Spleen (tissue), 11 donors: ENCODE measurements at regions not wholly inside any gene's neighbourhood (a gene's known extent, or its start where the extent isn't known, plus 50 kb on each side); places are given as distances from the start of the nearest gene placed in this dataset.

Experiments
- DNase-seq: peaks from one replicate; pipeline ENCODE4 v3.0.0-alpha.2; 2020
- H3K27ac ChIP-seq, 8 donors: fragments of 200-600 bp; sonication (generic) in 7 of 8; 1 replicate in 4 of 8; 2 replicates in 4 of 8; pipeline versions ENCODE4 v1.5.0 to v1.8.0; 2016 to 2021; ENCODE audit warnings: inconsistent platforms in 4 of 8, mild to moderate bottlenecking in 4 of 8, moderate library complexity in 1 of 8
- H3K27me3 ChIP-seq, 7 donors: fragments of 200-600 bp; sonication (generic) in 6 of 7; replicated peaks in 1 of 7; 1 replicate in 4 of 7; 2 replicates in 3 of 7; pipeline versions ENCODE4 v1.5.0 to v1.8.0; 2016 to 2021; ENCODE audit warnings: inconsistent platforms in 3 of 7, mild to moderate bottlenecking in 1 of 7
- H3K36me3 ChIP-seq, 6 donors: fragments of 200-600 bp; sonication (generic) in 5 of 6; 1 replicate in 4 of 6; 2 replicates in 2 of 6; pipeline versions ENCODE4 v1.5.0 to v1.8.0; 2016 to 2021; ENCODE audit warnings: inconsistent platforms in 2 of 6
- H3K4me1 ChIP-seq, 6 donors: fragments of 200-600 bp; sonication (generic) in 5 of 6; 1 replicate in 3 of 6; 2 replicates in 3 of 6; pipeline versions ENCODE4 v1.5.0 to v1.8.0; 2016 to 2021; ENCODE audit warnings: inconsistent platforms in 3 of 6
- H3K4me3 ChIP-seq, 8 donors: fragments of 200-600 bp; sonication (generic) in 7 of 8; 1 replicate in 4 of 8; 2 replicates in 4 of 8; pipeline versions ENCODE4 v1.5.0 to v1.8.0; 2016 to 2021; ENCODE audit warnings: inconsistent platforms in 4 of 8, mild to moderate bottlenecking in 4 of 8, moderate library complexity in 2 of 8
- H3K9me3 ChIP-seq, 8 donors: fragments of 200-600 bp; sonication (generic) in 7 of 8; 1 replicate in 4 of 8; 2 replicates in 4 of 8; pipeline versions ENCODE4 v1.5.0 to v1.8.0; 2016 to 2021; ENCODE audit warnings: inconsistent platforms in 4 of 8
- CTCF ChIP-seq, 11 experiments: fragments of 200-600 bp in 7 of 11; fragments of 450-650 bp in 4 of 11; sonication (generic) in 4 of 11; IDR thresholded peaks in 8 of 11; conservative IDR thresholded peaks in 3 of 11; 1 replicate in 7 of 11; 2 replicates in 4 of 11; pipeline versions ENCODE4 v1.4.0 to v1.8.0; 2016 to 2021; ENCODE audit warnings: antibody characterized with exemption in 11 of 11, inconsistent platforms in 4 of 11, mild to moderate bottlenecking in 1 of 11
- POLR2A ChIP-seq, 3 donors: fragments of 450-650 bp; IDR thresholded peaks; one replicate each; pipeline ENCODE4 v1.5.1; 2017; ENCODE audit warnings: antibody characterized with exemption in 3 of 3, mild to moderate bottlenecking in 1 of 3
- POLR2AphosphoS5 ChIP-seq, 3 donors: sonication (generic); formaldehyde crosslinking; IDR thresholded peaks; one replicate each; pipeline ENCODE4 v1.5.1; 2017; ENCODE audit warnings: antibody characterized with exemption in 3 of 3
- WGBS, 5 donors: extraction: QIAGEN DNeasy Blood & Tissue Kit in 3 of 5; methylation state at CpG; one replicate each; pipeline versions ENCODE4 v1.1.5 to v1.1.7; 2013 to 2018; 5-methylcytosine and 5-hydroxymethylcytosine counted together
- intact Hi-C: fragments of 100-400 bp; cut with DNase I; formaldehyde crosslinking; loops from one replicate; pipeline ENCODE4 v1.15.0; 2023; ENCODE audit warnings: low total_unique reads
- donor health status: healthy with polysubstance abuse.
- donor health status: DM: no; HTN: no; CAD: no; lungs with moderate emphysema.
- donor health status: DM: no; HTN: no; CAD: no.
- donor health status: Bipolar disorder and iron deficiency.
- donor health status: healthy.
- donor health status: DM: no; HTN: no; CAD: no.
- donor health status: DM: yes; HTN: yes; CAD: no.

- Histone ChIP-seq H3K27ac (no peak overlapping the region), H3K27me3 (no peaks in the 10 kb centered on the region), H3K4me1 (peaks cover 0 to 16% (median 11%) of the 10 kb centered on the region in 6 donors), H3K9me3 (no peaks in the 10 kb centered on the region), H3K36me3 (no peaks in the 10 kb centered on the region), H3K4me3 (no peak overlapping the region)
- 67 to 100% (median 95%) methylated on average over 1 of the region's 1 CpG for WGBS, 5 donors
- DNase-seq = no peak
- intact Hi-C loops = no loop called here
- no peak for TF ChIP-seq POLR2AphosphoS5 (IDR thresholded peaks at IDR 0.05)
- TF ChIP-seq POLR2A (IDR thresholded peaks at IDR 0.05) = no peak
- TF ChIP-seq CTCF (IDR thresholded peaks at IDR 0.05 in 8 of 11, conservative IDR thresholded peaks at IDR 0.05 in 3 of 11) = no peak
These were observed 518.0 kb upstream of the DIPK2B start for GRCh38 chrX:45718676-45719075.

GRCh38 chrX:45716750-45717149, 516.1 kb upstream of the DIPK2B start:
- Histone ChIP-seq H3K27ac (no peak overlapping the region), H3K9me3 (no peaks in the 10 kb centered on the region), H3K4me3 (no peak overlapping the region), H3K4me1 (peaks cover 0 to 16% (median 11%) of the 10 kb centered on the region in 6 donors), H3K27me3 (no peaks in the 10 kb centered on the region), H3K36me3 (no peaks in the 10 kb centered on the region)
- TF ChIP-seq CTCF (IDR thresholded peaks at IDR 0.05 in 8 of 11, conservative IDR thresholded peaks at IDR 0.05 in 3 of 11) (no peak), POLR2AphosphoS5 (IDR thresholded peaks at IDR 0.05) (no peak), POLR2A (IDR thresholded peaks at IDR 0.05) (no peak)
- intact Hi-C loops = no loop called here
- WGBS, 5 donors = 50 to 60% (median 54%) methylated on average over 3 of the region's 3 CpGs
- DNase-seq = no peak

- Histone ChIP-seq H3K27me3 (no peaks in the 10 kb centered on the region), H3K27ac (no peak overlapping the region), H3K4me1 (peaks cover 0 to 16% (median 11%) of the 10 kb centered on the region in 6 donors), H3K36me3 (no peaks in the 10 kb centered on the region), H3K4me3 (no peak overlapping the region), H3K9me3 (no peaks in the 10 kb centered on the region)
- no peak for DNase-seq
- intact Hi-C loops = no loop called here
- WGBS, 5 donors = 40 to 69% (median 67%) methylated on average over 1 of the region's 1 CpG
- TF ChIP-seq POLR2AphosphoS5 (IDR thresholded peaks at IDR 0.05) = no peak
- no peak for TF ChIP-seq CTCF (IDR thresholded peaks at IDR 0.05 in 8 of 11, conservative IDR thresholded peaks at IDR 0.05 in 3 of 11)
- no peak for TF ChIP-seq POLR2A (IDR thresholded peaks at IDR 0.05)
These were observed 515.1 kb upstream of the DIPK2B start for GRCh38 chrX:45715748-45716147.

- WGBS, 5 donors = 11 to 43% (median 30%) methylated on average over 2 to 3 of the region's 3 CpGs
- no peak for DNase-seq
- TF ChIP-seq CTCF (IDR thresholded peaks at IDR 0.05 in 8 of 11, conservative IDR thresholded peaks at IDR 0.05 in 3 of 11) = no peak
These were observed 514.2 kb upstream of the DIPK2B start for GRCh38 chrX:45714866-45715265.

More at GRCh38 chrX:45714866-45715265, 514.2 kb upstream of the DIPK2B start:
- Histone ChIP-seq H3K4me1 (peaks cover 0 to 20% (median 12%) of the 10 kb centered on the region in 6 donors), H3K36me3 (no peaks in the 10 kb centered on the region), H3K4me3 (no peak overlapping the region), H3K27ac (no peak overlapping the region), H3K9me3 (no peaks in the 10 kb centered on the region), H3K27me3 (no peaks in the 10 kb centered on the region)
- intact Hi-C loops = no loop called here
